HepG2 (cell line): ENCODE measurements at regions not wholly inside any gene's neighbourhood (a gene's known extent, or its start where the extent isn't known, plus 50 kb on each side); places are given as distances from the start of the nearest gene placed in this dataset.

Experiments
- CHD2 ChIP-seq: IDR thresholded peaks from 2 replicates; pipeline ENCODE4 v1.6.1; 2011; ENCODE audit warnings: low read depth, low read length, improper control_type of control experiment
- ZNF121 ChIP-seq: sonication (generic); formaldehyde crosslinking; IDR thresholded peaks from 2 replicates; pipeline ENCODE4 v1.5.0; 2020; ENCODE audit warnings: mild to moderate bottlenecking, missing genetic modification reagents

DNA sequence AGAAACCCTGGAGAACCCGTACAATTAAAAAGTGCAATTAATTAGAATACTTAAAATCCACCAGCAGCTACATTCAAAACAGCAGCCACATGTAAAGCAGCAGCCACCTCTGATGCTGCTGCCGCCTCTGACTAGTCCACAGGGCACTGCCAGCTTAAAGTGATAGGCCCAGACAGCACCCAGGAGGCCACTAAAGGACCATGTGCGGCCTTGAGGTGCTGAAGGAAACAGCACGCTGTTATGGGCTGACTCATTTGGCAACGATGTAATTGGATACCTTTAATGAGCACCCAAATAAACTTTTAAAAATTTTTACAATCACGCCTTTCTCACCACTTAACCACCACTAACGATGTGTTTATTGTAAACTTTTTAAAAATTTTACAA, 209.3 kb upstream of the NCKAP5 start:
- TF ChIP-seq ZNF121 (CRISPR knock-in tag) (no peak), CHD2 (no peak)
